GM21619 (cell line): ENCODE measurements at regions not wholly inside any gene's neighbourhood (a gene's known extent, or its start where the extent isn't known, plus 50 kb on each side); places are given as distances from the start of the nearest gene placed in this dataset.
"Not testable (repeated sequence)": the region's sequence is repeated elsewhere in the genome, so short reads cannot be mapped to it uniquely, and the experiment has no call there.

Experiments
- ATAC-seq: cut with Tn5 transposase; IDR thresholded peaks from one replicate; pipeline ENCODE4 v1.9.1; 2021; ENCODE audit not compliant: unreplicated experiment

DNA sequence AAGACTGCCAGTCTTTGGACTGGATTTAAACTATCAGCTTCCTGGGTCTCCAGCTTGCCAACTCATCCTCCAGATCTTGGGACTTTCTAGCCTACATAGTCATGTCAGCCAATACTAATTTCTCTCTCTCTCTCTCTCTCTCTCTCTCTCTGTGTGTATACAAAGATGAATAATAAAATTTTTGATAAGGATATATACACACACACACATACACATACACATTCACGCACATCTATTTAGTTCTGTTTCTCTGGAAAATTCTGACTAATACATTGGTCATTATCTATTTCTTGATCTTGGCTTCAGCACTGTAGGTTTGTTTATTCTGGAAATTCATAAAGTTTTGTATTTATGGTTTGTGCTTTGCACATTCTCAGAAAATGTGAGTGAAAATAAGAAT is 1606.2 kb upstream of the NUDT12 start:
- ATAC-seq: no peak

DNA sequence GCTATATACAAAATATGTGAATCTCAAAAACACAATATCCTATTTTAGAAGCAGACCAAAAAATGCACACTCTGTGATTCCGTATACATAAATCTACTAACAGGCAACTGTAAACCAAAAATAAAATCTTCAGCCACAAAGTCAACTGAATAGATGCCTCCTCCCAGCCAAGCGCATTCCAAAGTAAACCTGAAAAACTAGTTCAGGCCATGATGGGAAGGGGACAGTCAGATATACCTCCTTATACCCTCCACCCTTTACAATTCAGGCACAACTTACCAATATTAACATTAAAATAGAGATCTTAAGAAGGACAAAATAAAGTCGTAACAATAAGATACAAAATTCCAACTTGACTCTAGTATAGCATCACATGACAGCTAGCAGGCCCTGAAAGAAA is 1604.5 kb upstream of the NUDT12 start:
- no peak for ATAC-seq

DNA sequence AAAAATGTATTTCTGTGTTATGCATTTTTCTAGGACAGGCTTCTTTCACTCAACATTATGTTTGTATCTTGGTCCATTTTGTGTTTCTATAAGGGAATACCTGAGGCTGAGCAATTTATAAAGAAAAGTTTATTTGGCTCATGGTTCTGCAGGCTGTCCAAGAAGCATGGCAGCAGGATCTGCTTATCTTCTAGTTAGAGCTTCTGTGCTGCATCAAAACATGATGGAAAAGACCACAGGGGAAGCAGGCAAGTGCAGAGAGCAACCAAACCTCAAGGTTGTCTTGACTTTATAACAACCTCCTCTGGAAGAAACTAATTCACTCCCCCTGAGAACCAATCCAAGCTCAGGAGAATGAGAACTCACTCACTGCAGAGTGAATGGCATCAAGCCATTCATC is 1601.0 kb upstream of the NUDT12 start:
- ATAC-seq: no peak

GRCh38 chr5:105162557-105162956 is 1600.0 kb upstream of the NUDT12 start:
- not testable (repeated sequence) for ATAC-seq

DNA sequence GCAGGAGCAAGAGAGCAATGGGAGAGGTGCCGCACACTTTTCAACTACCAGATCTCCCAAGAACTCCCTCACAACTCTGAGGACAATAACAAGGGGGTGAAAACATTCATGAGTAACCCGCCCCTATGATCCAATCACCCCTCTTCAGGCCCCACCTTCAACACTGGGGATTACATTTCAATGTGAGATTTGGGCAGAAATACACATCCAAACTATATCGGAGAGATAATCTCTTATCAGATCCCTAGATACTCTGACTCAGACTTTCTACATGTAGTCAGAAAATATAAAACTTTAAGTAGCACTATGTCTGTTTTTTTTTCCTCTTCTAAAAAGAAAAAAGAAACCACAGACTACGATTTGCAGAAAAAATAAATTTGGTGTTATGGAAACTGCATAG is 1595.9 kb upstream of the NUDT12 start:
- no peak for ATAC-seq

DNA sequence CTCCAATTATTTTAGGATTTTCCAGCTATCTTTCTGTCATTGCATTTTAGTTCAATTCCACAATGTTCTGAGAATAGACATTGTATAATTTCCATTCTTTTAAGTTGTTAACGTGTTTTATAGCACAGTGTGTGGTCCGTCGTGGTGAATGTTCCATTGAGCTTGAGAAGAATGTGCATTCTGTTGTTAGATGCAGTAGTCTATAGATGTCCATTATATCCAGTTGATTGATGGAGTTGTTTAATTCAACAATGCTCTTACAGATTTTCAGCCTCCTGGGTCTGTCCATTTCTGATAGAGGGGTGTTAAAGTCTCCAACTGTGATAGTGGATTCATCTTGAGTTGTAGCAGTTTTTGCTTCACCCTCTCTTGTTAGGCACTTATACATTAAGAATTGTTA is 1587.7 kb upstream of the NUDT12 start:
- no peak for ATAC-seq

GRCh38 chr5:105146867-105147266 is 1584.3 kb upstream of the NUDT12 start:
- no peak for ATAC-seq

DNA sequence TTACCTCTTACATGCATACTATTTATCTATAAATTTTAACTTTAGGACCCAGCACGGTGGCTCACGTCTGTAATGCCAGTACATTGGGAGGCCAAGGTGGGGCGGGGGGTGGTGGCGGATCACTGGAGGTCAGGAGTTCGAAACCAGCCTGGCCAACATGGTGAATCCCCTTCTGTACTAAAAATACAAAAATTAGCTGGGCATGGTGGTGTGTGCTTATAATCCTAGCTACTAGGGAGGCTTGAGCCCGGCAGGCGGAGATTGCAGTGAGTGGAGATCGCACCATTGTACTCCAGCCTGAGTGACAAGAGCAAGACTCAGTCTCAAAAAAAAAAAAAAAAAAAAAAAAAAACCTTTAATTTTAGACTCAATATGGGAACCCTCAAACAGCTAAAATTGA is 1582.6 kb upstream of the NUDT12 start:
- ATAC-seq: no peak

- no peak for ATAC-seq
Observed at GRCh38 chr5:105134328-105134727, 1571.7 kb upstream of the NUDT12 start.

DNA sequence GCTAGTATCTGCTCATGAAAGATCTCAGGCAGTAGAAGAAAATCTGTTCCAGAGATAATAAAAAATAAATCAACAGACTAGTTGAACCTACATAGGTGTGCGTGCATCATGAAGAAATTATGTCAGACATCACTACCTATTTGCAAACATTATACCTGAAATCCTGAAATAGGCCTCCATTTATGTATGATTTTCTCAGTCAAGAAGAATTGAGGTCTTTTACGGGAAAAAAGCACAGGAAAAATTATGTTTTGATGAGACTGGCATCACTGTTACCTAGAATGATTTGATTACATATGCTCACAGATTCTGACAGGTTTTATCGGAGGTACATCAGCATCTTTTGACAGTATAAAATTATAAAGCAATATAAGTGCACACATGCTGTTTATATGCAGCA is 1570.5 kb upstream of the NUDT12 start:
- no peak for ATAC-seq

GRCh38 chr5:105132581-105132980 is 1570.0 kb upstream of the NUDT12 start:
- no peak for ATAC-seq

DNA sequence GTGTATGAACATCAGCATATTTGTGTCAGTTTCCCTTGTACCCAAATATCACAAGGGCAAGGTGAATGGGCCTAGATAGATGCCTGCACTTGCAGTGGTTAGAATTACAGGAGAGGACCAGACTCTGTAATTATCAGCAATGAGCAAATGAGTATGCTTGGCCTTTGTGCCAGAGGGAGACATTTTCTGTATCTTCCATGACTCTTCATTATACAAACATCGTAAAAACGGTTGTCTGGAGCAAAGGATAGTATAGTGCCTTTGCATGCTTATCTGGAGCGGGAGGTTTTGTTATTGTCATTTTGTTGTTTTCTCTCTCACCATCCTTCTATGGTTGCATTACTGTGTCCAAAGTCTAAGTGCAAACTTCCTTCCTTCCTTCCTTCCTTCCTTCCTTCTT is 1568.5 kb upstream of the NUDT12 start:
- no peak for ATAC-seq

- ATAC-seq: no peak
Observed at GRCh38 chr5:105101577-105101976, 1539.0 kb upstream of the NUDT12 start.

GRCh38 chr5:105088961-105089360 is 1526.4 kb upstream of the NUDT12 start:
- ATAC-seq: no peak

GRCh38 chr5:105088102-105088501 is 1525.5 kb upstream of the NUDT12 start:
- no peak for ATAC-seq

- no peak for ATAC-seq
Observed at GRCh38 chr5:105057893-105058292, 1495.3 kb upstream of the NUDT12 start.

DNA sequence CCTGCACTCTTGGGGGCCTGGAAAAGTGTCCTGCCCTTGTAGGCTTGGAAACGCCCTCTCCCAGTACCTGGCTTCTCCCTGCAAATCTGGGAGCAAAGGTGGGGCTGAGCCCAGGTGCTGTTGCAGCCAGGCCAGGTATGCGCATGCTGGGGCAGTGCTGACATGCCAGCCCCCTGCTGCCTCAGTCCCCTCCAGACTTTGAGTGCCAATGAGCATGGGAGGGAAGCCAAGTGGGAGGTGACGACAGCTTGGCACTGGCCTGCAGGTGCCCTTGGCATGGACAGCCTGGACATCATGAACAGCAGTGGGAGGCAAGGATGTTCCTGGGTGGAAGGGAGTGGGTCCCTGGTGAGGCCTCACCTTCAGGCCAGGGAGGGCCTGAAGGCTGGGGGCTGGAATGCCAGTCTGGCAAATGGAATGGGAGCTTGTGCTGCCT is 1494.4 kb upstream of the NUDT12 start:
- no peak for ATAC-seq

- no peak for ATAC-seq
Observed at GRCh38 chr5:105054406-105054805, 1491.8 kb upstream of the NUDT12 start.

GRCh38 chr5:105042623-105043022 is 1480.0 kb upstream of the NUDT12 start:
- ATAC-seq: no peak

DNA sequence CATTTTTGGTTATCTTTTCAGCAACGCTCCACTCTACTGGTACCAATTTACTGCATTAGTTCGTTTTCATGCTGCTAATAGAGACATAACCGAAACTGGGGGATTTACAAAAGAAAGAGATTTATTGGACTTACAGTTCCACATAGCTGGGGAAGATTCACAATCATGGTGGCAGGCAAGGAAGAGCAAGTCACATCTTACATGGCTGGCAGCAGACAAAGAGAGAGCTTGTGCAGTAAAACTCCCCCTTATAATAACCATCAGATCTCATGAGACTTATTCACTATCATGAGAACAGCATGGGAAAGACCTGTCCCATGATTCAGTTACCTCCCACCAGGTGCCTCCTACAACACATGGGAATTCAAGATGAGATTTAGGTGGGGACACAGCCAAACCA is 1474.2 kb upstream of the NUDT12 start:
- ATAC-seq: not testable (repeated sequence)

GRCh38 chr5:105034401-105034763 is 1471.8 kb upstream of the NUDT12 start:
- ATAC-seq: no peak

DNA sequence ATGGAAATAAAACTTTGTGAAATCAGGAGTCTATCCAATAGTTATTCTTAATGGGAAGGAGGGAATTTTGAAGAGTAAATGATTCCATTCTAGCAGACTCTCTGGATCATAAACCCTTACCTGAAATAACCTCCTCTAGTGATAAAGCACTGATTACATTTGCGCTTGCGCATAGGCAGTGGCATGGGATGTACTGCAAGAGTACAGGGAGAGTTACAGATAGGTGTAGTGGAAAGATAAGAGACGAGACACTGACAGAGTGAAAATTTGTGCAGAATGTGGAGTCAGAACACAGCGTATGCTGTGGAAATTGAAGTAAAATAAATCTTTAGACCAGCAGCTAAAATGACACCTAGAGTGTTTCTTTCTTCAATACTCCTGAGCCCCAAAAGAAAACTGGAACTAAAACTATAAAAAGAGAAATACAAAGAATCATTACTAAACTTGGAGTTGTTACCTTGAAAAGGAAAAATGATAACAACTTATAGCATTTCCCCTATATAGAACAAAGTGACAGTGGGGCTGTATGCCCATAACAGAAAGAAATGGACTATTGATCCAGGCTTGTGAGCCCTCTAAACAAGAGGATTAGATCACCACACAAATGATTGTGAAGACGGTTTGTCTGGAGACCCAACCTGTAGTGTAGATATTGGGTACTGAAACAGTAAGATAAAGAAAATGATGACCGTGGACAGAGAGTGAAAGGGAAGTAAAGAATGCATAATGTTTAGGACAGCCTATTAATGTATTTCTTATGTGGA is 1471.2 kb upstream of the NUDT12 start:
- no peak for ATAC-seq

- ATAC-seq: no peak
Observed at GRCh38 chr5:105032917-105033316, 1470.3 kb upstream of the NUDT12 start.
